Osteocyte (in vitro differentiated cells): ENCODE measurements at regions not wholly inside any gene's neighbourhood (a gene's known extent, or its start where the extent isn't known, plus 50 kb on each side); places are given as distances from the start of the nearest gene placed in this dataset.
"Not testable (repeated sequence)": the region's sequence is repeated elsewhere in the genome, so short reads cannot be mapped to it uniquely, and the experiment has no call there.

ENCODE experiments used
- DNase-seq: peaks from one replicate; pipeline ENCODE4 v3.0.0; 2021; ENCODE audit warnings: mixed read lengths; ENCODE audit not compliant: unreplicated experiment; ENCODE audit errors: extremely low spot score
- H3K27ac Mint-ChIP-seq: one replicate; pipeline ENCODE4 v1.8.0; 2021; ENCODE audit warnings: mild to moderate bottlenecking, mixed read lengths; ENCODE audit not compliant: unreplicated experiment
- H3K27me3 Mint-ChIP-seq: one replicate; pipeline ENCODE4 v1.8.0; 2021; ENCODE audit warnings: mixed read lengths; ENCODE audit not compliant: unreplicated experiment
- H3K36me3 Mint-ChIP-seq: one replicate; pipeline ENCODE4 v1.8.0; 2021; ENCODE audit warnings: mixed read lengths; ENCODE audit not compliant: unreplicated experiment
- H3K4me1 Mint-ChIP-seq: one replicate; pipeline ENCODE4 v1.8.0; 2021; ENCODE audit warnings: mixed read lengths; ENCODE audit not compliant: unreplicated experiment
- H3K4me3 Mint-ChIP-seq: one replicate; pipeline ENCODE4 v1.8.0; 2021; ENCODE audit warnings: mild to moderate bottlenecking, moderate library complexity, mixed read lengths; ENCODE audit not compliant: unreplicated experiment
- H3K9me3 Mint-ChIP-seq: one replicate; pipeline ENCODE4 v1.8.0; 2021; ENCODE audit warnings: mixed read lengths; ENCODE audit not compliant: unreplicated experiment
- TF ChIP-seq, protein P1 (sequence below): fragments of 200-600 bp; sonication (generic); IDR thresholded peaks from 2 replicates; pipeline ENCODE4 v1.5.0; 2021; ENCODE audit warnings: antibody characterized with exemption, mild to moderate bottlenecking, moderate library complexity

DNA sequence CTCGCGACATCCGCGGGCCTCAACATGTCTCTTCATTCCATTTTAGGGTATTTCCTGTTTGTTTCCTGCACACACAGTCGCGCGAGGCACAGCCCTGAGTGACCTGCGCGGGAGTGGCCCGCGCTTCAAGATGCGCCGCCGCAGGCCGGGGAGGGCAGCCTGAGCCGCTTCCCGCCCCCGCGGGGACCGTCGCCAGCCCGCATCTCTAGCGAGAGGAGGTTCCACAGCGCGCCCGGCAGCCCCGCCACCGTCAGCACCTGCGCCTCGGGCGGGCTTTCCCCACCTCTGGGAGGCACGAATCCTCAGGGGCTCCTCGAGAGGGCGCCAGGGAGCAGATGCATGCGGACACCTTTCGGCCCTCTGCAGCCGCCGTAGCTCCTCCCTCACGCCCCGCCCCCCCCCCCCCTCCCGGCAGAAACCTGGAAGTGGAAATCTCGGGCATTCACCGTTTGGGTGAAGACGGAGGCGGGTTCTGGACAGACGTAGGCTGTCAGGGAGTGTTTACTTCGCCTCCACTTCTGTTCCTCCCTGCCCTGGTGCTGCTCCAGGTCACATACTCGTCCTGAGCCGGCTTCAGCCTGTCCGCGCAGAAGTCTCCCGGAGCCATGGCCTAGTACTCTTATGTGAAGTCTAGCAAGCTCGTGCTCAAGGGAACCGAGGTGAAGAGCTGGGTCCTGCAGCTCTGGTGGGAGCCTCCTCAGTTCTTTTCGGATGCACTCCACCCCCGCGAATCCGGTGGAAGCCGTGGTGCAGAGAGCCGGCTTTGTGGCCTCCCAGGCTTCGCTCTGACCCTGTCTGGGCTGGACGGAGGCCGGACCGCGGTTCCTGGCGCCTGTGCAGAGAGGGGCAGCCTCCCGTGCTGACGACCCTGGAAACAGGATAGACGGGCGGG is 880.5 kb upstream of the DEFB115 start:
- Mint-ChIP-seq H3K9me3 (peaks cover 31% of the 10 kb centered on the region), H3K4me3 (no peak overlapping the region), H3K4me1 (no peaks in the 10 kb centered on the region), H3K36me3 (peaks cover 2% of the 10 kb centered on the region), H3K27me3 (no peaks in the 10 kb centered on the region), H3K27ac (no peak overlapping the region)
- peak; percentile 89 for DNase-seq
- TF ChIP-seq, protein P1, sequence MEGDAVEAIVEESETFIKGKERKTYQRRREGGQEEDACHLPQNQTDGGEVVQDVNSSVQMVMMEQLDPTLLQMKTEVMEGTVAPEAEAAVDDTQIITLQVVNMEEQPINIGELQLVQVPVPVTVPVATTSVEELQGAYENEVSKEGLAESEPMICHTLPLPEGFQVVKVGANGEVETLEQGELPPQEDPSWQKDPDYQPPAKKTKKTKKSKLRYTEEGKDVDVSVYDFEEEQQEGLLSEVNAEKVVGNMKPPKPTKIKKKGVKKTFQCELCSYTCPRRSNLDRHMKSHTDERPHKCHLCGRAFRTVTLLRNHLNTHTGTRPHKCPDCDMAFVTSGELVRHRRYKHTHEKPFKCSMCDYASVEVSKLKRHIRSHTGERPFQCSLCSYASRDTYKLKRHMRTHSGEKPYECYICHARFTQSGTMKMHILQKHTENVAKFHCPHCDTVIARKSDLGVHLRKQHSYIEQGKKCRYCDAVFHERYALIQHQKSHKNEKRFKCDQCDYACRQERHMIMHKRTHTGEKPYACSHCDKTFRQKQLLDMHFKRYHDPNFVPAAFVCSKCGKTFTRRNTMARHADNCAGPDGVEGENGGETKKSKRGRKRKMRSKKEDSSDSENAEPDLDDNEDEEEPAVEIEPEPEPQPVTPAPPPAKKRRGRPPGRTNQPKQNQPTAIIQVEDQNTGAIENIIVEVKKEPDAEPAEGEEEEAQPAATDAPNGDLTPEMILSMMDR: no peak

DNA sequence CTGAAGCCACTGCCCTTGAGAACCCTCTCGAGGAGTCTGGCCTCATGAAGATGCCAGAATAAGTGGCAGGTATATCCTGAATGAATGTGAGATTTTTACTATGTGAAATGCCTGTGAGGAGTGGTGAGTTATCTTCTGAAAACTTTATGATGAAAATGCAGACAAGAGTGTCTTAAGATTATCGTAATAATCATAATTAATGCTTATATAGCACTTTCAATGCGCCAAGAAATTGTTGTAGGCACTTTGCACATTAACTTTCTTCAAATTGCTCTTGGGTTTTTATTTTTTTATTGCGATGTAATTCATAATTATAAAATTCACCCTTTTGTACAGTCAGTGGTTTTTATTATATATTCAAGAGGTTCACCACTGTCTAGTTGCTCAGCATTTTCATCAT is 879.1 kb upstream of the DEFB115 start:
- H3K4me1 Mint-ChIP-seq, DNase-seq, H3K27ac Mint-ChIP-seq, H3K4me3 Mint-ChIP-seq, H3K27me3 Mint-ChIP-seq, H3K36me3 Mint-ChIP-seq: not testable (repeated sequence)
- peaks cover 27% of the 10 kb centered on the region for H3K9me3 Mint-ChIP-seq

DNA sequence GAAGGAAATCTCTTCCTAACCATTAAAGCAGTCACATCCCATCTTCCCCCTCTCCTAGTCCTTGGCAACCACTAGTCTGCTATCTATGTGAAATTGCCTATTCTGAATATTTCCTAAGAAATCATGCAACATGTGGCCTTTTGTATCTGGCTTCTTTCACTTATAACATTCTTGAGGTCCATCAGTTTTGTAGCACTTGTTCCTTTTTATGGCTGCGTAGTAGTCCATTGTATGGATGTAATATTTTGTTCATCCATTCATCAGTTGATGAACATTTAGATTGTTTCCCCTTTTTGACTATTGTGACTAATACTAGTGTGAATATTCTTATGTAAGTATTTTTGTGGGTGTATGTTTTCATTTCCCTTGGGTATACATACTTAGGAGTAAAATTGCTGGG is 878.7 kb upstream of the DEFB115 start:
- not testable (repeated sequence) for H3K27ac Mint-ChIP-seq, H3K36me3 Mint-ChIP-seq, H3K4me3 Mint-ChIP-seq, H3K4me1 Mint-ChIP-seq, H3K27me3 Mint-ChIP-seq, DNase-seq
- H3K9me3 Mint-ChIP-seq: peaks cover 23% of the 10 kb centered on the region

DNA sequence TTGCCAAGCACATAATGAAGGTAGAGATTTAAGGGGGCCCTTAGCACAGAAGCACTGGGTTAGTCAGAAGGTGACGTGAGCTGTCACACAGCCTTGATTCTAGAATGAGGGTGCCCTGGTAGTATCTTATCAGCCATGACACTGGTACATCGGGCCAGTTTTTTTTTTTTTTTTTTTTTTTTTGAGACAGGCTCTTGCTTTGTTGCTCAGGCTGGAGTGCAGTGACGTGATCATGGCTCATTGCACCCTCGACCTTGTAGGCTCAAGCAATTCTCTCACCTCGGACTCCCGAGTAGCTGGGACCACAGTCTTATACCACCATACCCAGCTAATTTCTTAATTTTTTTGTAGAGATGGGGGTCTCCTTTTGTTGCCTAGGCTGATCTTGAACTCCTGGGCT is 872.6 kb upstream of the DEFB115 start:
- H3K27ac Mint-ChIP-seq, H3K4me3 Mint-ChIP-seq, H3K27me3 Mint-ChIP-seq, H3K4me1 Mint-ChIP-seq, DNase-seq, H3K36me3 Mint-ChIP-seq: not testable (repeated sequence)
- H3K9me3 Mint-ChIP-seq: peaks cover 25% of the 10 kb centered on the region

DNA sequence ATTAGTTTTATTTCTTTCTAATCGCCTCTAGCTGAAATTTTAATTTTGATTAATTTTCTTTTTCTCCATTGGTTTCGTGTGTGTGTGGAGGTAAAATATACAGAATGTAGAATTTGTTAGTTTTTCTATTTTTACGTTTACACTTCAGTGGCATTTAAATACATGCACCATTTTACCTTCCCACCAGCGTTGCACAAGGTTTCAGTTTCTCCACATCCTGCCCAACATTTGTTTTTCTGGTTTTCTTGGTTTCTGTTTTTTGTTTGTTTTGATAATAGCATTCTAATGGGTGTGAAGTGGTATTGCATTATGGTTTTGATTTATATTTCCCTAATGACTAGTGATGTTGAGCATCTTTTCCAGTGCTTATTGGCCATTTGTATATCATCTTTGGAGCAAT is 871.4 kb upstream of the DEFB115 start:
- H3K4me3 Mint-ChIP-seq, H3K27ac Mint-ChIP-seq, H3K4me1 Mint-ChIP-seq, DNase-seq, H3K27me3 Mint-ChIP-seq, H3K36me3 Mint-ChIP-seq: not testable (repeated sequence)
- peaks cover 27% of the 10 kb centered on the region for H3K9me3 Mint-ChIP-seq

DNA sequence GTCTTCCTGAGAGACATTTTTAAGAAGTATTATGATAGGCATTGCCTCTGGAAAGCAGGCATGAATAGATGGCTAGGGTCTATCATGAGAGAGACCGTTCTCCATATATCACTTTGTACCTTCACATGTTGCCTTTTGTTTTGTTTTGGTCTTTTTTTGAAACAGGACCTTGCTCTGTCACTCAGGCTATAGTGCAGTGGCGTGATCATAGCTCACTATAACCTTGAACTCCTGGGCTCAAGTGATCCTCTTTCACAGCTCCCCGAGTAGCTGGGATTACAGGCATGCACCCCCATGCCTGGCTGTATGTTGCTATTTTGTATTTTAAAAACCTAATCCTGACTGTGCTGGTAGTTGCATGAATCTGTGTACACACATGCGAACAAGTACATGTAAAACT is 869.6 kb upstream of the DEFB115 start:
- H3K4me3 Mint-ChIP-seq, H3K27me3 Mint-ChIP-seq: not testable (repeated sequence)

DNA sequence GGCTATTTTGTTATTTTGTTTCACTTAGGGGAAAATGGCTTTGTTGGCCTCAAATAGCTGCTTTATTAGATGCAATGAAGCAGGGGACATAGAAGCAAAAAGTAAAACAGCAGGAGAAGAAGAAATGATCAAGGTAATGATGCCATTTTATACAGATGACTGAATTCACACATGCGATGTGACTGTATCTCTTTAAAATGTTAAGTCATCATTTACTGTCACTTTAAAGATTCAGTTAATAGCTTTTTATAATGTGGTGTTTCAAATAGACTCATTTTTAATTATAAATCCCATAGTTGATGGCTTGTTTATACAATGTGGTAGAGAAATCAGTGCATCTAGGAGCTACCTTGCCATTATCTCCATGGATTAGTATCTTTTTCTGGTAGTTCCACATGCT is 863.9 kb upstream of the DEFB115 start:
- H3K4me3 Mint-ChIP-seq, H3K27me3 Mint-ChIP-seq, DNase-seq, H3K36me3 Mint-ChIP-seq, H3K27ac Mint-ChIP-seq, H3K4me1 Mint-ChIP-seq: not testable (repeated sequence)
- peaks cover 21% of the 10 kb centered on the region for H3K9me3 Mint-ChIP-seq

More for the DNA sequence above, 869.6 kb upstream of the DEFB115 start:
- not testable (repeated sequence) for DNase-seq, H3K4me1 Mint-ChIP-seq, H3K36me3 Mint-ChIP-seq, H3K27ac Mint-ChIP-seq
- peaks cover 25% of the 10 kb centered on the region for H3K9me3 Mint-ChIP-seq

DNA sequence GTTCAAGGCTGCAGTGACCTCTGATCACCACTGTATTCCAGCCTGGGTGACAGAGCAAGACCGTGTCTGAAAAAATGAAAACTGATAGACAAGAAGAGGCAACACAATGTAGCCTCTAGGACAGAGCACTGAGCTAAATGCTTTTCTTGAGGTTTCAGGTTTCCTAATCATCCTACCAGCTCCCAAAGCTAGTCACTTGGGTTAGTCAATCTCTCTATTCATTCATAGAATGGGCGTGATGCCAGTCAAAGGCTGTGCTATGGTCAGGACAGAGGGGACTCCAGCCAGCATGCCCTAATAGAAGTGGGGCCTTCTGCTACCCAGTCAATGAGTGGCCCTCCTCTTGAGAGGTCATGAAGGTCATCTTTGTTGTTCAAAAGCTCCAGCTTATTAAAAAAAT is 860.4 kb upstream of the DEFB115 start:
- H3K4me1 Mint-ChIP-seq, H3K27me3 Mint-ChIP-seq: not testable (repeated sequence)
- H3K9me3 Mint-ChIP-seq: peaks cover 26% of the 10 kb centered on the region

DNA sequence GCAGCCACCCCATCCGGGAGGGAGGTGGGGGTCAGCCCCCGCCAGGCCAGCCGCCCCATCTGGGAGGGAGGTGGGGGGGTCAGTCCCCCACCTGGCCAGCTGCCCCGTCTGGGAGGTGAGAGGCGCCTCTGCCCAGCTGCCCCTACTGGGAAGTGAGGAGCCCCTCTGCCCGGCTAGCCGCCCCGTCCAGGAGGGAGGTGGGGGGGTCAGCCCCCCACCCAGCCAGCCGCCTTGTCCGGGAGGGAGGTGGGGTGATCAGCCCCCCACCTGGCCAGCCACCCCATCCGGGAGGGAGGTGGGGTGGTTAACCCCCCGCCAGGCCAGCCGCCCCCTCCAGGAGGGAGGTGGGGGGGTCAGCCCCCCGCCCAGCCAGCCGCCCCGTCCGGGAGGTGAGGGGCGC is 852.4 kb upstream of the DEFB115 start:
- not testable (repeated sequence) for H3K27me3 Mint-ChIP-seq, H3K4me3 Mint-ChIP-seq, H3K36me3 Mint-ChIP-seq, H3K27ac Mint-ChIP-seq, H3K4me1 Mint-ChIP-seq, DNase-seq
- peaks cover 33% of the 10 kb centered on the region for H3K9me3 Mint-ChIP-seq

More for the DNA sequence above, 860.4 kb upstream of the DEFB115 start:
- H3K36me3 Mint-ChIP-seq, H3K4me3 Mint-ChIP-seq, DNase-seq, H3K27ac Mint-ChIP-seq: not testable (repeated sequence)

DNA sequence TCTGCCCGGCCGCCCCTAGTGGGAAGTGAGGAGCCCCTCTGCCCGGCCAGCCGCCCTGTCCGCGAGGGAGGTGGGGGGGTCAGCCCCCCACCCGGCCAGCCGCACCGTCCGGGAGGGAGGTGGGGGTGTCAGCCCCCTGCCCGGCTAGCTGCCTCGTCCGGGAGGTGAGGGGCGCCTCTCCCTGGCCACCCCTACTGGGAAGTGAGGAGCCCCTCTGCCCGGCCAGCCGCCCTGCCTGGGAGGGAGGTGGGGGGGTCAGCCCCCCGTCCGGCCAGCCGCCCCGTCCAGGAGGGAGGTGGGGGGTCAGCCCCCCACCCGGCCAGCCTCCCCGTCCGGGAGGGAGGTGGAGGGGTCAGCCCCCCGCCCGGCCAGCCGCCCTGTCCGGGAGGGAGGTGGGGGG is 851.9 kb upstream of the DEFB115 start:
- not testable (repeated sequence) for DNase-seq, H3K27ac Mint-ChIP-seq, H3K36me3 Mint-ChIP-seq, H3K4me1 Mint-ChIP-seq, H3K27me3 Mint-ChIP-seq, H3K4me3 Mint-ChIP-seq
- peaks cover 36% of the 10 kb centered on the region for H3K9me3 Mint-ChIP-seq

DNA sequence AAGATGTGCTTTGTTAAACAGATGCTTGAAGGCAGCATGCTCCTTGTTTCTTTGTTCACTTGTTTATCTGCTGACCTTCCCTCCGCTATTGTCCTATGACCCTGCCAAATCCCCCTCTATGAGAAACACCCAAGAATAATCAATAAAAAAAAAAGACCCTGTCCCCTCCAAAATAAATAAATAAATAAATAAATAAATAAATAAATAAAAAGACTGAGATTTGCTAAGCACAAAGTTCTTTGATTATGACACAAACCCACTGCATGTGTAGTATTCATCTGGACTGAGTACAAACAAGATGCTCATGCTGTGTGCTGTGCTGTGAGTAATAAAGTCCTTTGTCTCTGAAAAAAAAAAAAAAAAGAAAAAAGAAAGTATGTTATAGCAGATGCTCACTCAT is 851.1 kb upstream of the DEFB115 start:
- peaks cover 38% of the 10 kb centered on the region for H3K9me3 Mint-ChIP-seq
- H3K27ac Mint-ChIP-seq, H3K4me1 Mint-ChIP-seq, DNase-seq, H3K36me3 Mint-ChIP-seq, H3K27me3 Mint-ChIP-seq, H3K4me3 Mint-ChIP-seq: not testable (repeated sequence)
